Suprapubic skin (tissue), 4 donors: ENCODE measurements at regions not wholly inside any gene's neighbourhood (a gene's known extent, or its start where the extent isn't known, plus 50 kb on each side); places are given as distances from the start of the nearest gene placed in this dataset.

ENCODE experiments used
- CTCF ChIP-seq, 2 donors: fragments of 200-600 bp in 1 of 2; fragments of 450-650 bp in 1 of 2; sonication (generic) in 1 of 2; IDR thresholded peaks; one replicate each; pipeline ENCODE4 v1.5.1; 2016 to 2019; ENCODE audit warnings: antibody characterized with exemption in 2 of 2, mild to moderate bottlenecking in 1 of 2, moderate library complexity in 1 of 2
- EP300 ChIP-seq: sonication (generic); formaldehyde crosslinking; IDR thresholded peaks from one replicate; pipeline ENCODE4 v1.6.1; 2017; ENCODE audit warnings: antibody characterized with exemption
- POLR2A ChIP-seq, 2 donors: fragments of 450-650 bp; IDR thresholded peaks; one replicate each; pipeline ENCODE4 v1.6.1; 2017; ENCODE audit warnings: antibody characterized with exemption in 2 of 2, mild to moderate bottlenecking in 2 of 2, moderate library complexity in 2 of 2
- POLR2AphosphoS5 ChIP-seq, 3 donors: sonication (generic); formaldehyde crosslinking; IDR thresholded peaks; one replicate each; pipeline ENCODE4 v1.6.1; 2017; ENCODE audit warnings: antibody characterized with exemption in 3 of 3

DNA sequence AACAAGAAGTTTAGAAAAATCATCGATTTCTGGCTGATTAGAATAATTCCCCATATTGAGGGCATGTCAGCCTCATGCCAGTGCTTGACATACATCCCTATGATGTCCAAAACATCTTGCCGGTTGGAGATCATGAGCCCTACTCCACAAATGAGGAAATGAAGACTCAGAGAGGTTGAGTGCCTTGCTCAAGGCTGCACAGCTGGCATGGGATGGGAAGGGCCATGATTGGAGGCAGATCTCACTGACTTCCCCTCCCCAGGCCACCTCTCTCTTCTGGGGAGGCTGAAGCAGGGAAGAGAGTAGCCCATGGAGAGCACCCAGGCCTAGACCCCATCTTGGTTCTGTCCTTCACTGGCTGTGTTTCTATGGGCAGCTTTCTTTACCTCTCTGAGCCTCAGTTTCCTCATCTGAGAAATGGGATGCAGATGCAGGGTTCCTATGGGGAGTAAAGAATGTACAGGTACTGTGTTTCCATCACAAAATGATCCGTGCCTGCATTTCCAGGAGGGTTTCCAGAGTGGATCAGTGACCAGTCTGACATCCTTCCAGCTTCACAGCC is 145.7 kb downstream of the SYF2 start:
- TF ChIP-seq CTCF (IDR thresholded peaks at IDR 0.05) (no peak), POLR2A (IDR thresholded peaks at IDR 0.05) (no peak), EP300 (no peak), POLR2AphosphoS5 (IDR thresholded peaks at IDR 0.05) (no peak)
